Colonic mucosa (tissue), 4 donors: ENCODE measurements at regions not wholly inside any gene's neighbourhood (a gene's known extent, or its start where the extent isn't known, plus 50 kb on each side); places are given as distances from the start of the nearest gene placed in this dataset.

Experiments
- DNase-seq: peaks from one replicate; pipeline ENCODE4 v3.0.0-alpha.2; 2020
- H3K27ac ChIP-seq: fragments of 200-600 bp; one replicate; pipeline ENCODE4 v1.8.0; 2021
- H3K27me3 ChIP-seq: fragments of 200-600 bp; one replicate; pipeline ENCODE4 v1.8.0; 2021
- H3K36me3 ChIP-seq: fragments of 200-600 bp; one replicate; pipeline ENCODE4 v1.8.0; 2021
- H3K4me1 ChIP-seq: fragments of 200-600 bp; one replicate; pipeline ENCODE4 v1.8.0; 2021; ENCODE audit warnings: mild to moderate bottlenecking
- H3K4me3 ChIP-seq: fragments of 200-600 bp; one replicate; pipeline ENCODE4 v1.8.0; 2021
- H3K9ac ChIP-seq, 2 donors: one replicate each; pipeline ENCODE4 v1.7.0; 2013; ENCODE audit warnings: control low read depth in 2 of 2, low read depth in 2 of 2, low read length in 2 of 2
- H3K9me3 ChIP-seq: fragments of 200-600 bp; one replicate; pipeline ENCODE4 v1.8.0; 2021
- intact Hi-C: fragments of 100-400 bp; cut with DNase I; formaldehyde crosslinking; loops from one replicate; pipeline ENCODE4 v1.14.1; 2022
- TF ChIP-seq, protein P1 (sequence below): fragments of 200-600 bp; IDR thresholded peaks from one replicate; pipeline ENCODE4 v1.8.0; 2022; ENCODE audit warnings: antibody characterized with exemption, mild to moderate bottlenecking
- donor health status: healthy.
- donor health status: DM: no; HTN: no; CAD: no.
- donor health status: DM: no; HTN: no; CAD: no.

DNA sequence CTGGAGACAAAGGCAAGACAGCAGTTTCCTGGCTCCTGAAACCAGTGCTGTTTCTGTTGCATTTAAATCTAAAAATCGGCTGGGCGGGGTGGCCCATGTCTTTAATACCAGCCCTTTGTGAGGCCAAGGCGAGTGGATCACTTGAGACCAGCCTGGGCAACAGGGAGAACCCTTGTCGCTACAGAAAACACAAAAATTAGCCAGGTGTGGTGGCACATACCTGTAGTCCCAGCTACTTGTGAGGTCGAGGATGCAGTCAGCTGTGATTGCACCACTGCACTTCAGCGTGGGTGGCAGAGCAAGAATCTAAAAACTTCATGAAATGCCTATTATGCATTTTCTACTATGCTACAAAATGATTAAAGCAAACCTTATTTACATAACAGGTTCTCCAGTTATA, 205.4 kb upstream of the ITM2A start:
- Histone ChIP-seq H3K4me3 (no peak overlapping the region), H3K4me1 (no peaks in the 10 kb centered on the region), H3K36me3 (no peaks in the 10 kb centered on the region), H3K27ac (no peak overlapping the region), H3K9me3 (no peaks in the 10 kb centered on the region), H3K27me3 (no peaks in the 10 kb centered on the region), H3K9ac (no peak overlapping the region)
- TF ChIP-seq, protein P1, sequence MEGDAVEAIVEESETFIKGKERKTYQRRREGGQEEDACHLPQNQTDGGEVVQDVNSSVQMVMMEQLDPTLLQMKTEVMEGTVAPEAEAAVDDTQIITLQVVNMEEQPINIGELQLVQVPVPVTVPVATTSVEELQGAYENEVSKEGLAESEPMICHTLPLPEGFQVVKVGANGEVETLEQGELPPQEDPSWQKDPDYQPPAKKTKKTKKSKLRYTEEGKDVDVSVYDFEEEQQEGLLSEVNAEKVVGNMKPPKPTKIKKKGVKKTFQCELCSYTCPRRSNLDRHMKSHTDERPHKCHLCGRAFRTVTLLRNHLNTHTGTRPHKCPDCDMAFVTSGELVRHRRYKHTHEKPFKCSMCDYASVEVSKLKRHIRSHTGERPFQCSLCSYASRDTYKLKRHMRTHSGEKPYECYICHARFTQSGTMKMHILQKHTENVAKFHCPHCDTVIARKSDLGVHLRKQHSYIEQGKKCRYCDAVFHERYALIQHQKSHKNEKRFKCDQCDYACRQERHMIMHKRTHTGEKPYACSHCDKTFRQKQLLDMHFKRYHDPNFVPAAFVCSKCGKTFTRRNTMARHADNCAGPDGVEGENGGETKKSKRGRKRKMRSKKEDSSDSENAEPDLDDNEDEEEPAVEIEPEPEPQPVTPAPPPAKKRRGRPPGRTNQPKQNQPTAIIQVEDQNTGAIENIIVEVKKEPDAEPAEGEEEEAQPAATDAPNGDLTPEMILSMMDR = no peak
- intact Hi-C loops = no loop called here
- DNase-seq = no peak

GRCh38 chrX:79570524-79571240, 203.5 kb upstream of the ITM2A start:
- H3K27me3 ChIP-seq = no peaks in the 10 kb centered on the region
- no peak for DNase-seq
- intact Hi-C loops = no loop called here
- no peaks in the 10 kb centered on the region for H3K4me1 ChIP-seq
- TF ChIP-seq, protein P1 = no peak
- no peaks in the 10 kb centered on the region for H3K9me3 ChIP-seq
- no peak overlapping the region for H3K9ac ChIP-seq
- no peak overlapping the region for H3K27ac ChIP-seq
- H3K36me3 ChIP-seq = no peaks in the 10 kb centered on the region
- no peak overlapping the region for H3K4me3 ChIP-seq

DNA sequence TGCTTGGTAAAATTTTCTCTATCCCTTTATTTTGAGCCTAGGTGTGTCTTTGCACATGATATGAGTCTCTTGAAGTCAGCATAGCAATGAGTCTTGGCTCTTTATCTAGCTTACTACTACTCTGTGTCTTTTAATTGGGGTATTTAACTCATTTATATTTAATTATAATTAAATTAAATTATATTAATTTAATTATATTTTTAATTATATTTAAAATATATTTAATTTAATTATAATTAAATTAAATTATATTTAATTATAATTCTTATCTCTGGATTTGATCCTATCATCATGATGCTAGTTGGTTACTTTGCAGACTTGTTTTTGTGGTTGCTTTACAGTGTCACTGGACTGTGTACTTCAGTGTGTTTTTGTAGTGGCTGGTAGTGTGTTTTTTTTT, 201.2 kb upstream of the ITM2A start:
- Histone ChIP-seq H3K27me3 (no peaks in the 10 kb centered on the region), H3K4me1 (no peaks in the 10 kb centered on the region), H3K4me3 (no peak overlapping the region), H3K27ac (no peak overlapping the region), H3K9me3 (no peaks in the 10 kb centered on the region), H3K36me3 (no peaks in the 10 kb centered on the region), H3K9ac (no peak overlapping the region)
- TF ChIP-seq, protein P1 = no peak
- intact Hi-C loops = no loop called here
- DNase-seq = no peak

DNA sequence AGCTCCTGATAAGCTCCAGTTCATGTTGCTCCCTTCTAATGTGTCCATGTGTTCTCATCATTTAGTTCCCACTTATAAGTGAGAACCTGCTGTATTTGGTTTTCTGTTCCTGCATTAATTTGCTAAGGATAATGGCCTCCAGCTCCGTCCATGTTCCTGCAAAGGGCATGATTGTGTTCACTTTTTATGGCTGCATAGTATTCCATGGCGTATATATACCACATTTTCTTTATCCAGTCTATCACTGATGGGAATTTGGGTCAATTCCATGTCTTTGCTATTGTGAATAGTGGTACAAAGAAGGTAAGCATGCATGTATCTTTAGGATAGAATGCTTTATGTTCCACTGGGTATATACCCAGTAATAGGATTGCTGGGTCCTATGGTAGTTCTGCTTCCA, 197.2 kb upstream of the ITM2A start:
- H3K9me3 ChIP-seq = no peaks in the 10 kb centered on the region
- no peak overlapping the region for H3K4me3 ChIP-seq
- no peak for DNase-seq
- no peak overlapping the region for H3K27ac ChIP-seq
- H3K36me3 ChIP-seq = no peaks in the 10 kb centered on the region
- intact Hi-C loops = no loop called here
- no peak overlapping the region for H3K9ac ChIP-seq
- H3K4me1 ChIP-seq = no peaks in the 10 kb centered on the region
- H3K27me3 ChIP-seq = no peaks in the 10 kb centered on the region
- TF ChIP-seq, protein P1 = no peak

DNA sequence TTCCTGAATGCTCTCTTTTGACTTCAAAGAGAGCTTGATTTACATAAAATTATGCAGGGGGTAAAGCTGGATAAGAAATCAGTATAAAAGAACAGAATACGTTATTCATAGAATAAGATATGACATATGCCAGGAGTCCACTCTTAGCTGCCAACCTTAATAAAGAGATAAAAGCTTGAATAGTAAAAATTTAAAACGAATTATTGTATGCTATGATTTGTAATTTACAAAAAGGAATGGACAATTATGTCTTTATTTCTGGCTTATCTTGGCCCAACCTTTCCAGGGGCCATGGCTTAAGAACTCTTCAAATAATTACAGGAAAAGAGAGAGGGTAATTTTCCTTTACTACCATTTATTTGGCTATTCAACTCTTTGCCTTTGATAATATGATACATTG, 192.2 kb upstream of the ITM2A start:
- H3K27ac ChIP-seq = no peak overlapping the region
- no peaks in the 10 kb centered on the region for H3K27me3 ChIP-seq
- H3K36me3 ChIP-seq = no peaks in the 10 kb centered on the region
- no peak for DNase-seq
- H3K4me3 ChIP-seq = no peak overlapping the region
- intact Hi-C loops = no loop called here
- H3K9ac ChIP-seq = no peak overlapping the region
- TF ChIP-seq, protein P1 = no peak
- H3K4me1 ChIP-seq = no peaks in the 10 kb centered on the region
- H3K9me3 ChIP-seq = no peaks in the 10 kb centered on the region
